K562 (cell line): ENCODE measurements at regions not wholly inside any gene's neighbourhood (a gene's known extent, or its start where the extent isn't known, plus 50 kb on each side); places are given as distances from the start of the nearest gene placed in this dataset.

Experiments
- ATAC-seq: fragments of 200-7000 bp; cut with Tn5 transposase; 3 replicates; pipeline ENCODE4 v1.9.1; 2020; ENCODE audit warnings: moderate library complexity
- BruUV-seq: library from RNA; stranded (reverse); fragments of 400-500 nt; replicated peaks from 2 replicates; lab custom pipeline; 2021; lab: Mats Ljungman, UMichigan
- CTCF ChIA-PET: fragments of 300-600 bp; formaldehyde crosslinking; extraction: SDS; loops from one replicate; lab custom pipeline; 2021; ENCODE audit warnings: low intra/inter-chr PET ratio; lab: Yijun Ruan, JAX
- POLR2A ChIA-PET: fragments of 300-600, 350-650 bp; sonication (Branson Sonifier 250); formaldehyde crosslinking; extraction: SDS; loops from one replicate; lab custom pipeline; 2021; ENCODE audit warnings: antibody characterized with exemption, inconsistent platforms; lab: Yijun Ruan, JAX
- DNase-seq, 4 experiments: peaks; one replicate each; pipeline versions ENCODE4 v3.0.0 to v3.0.0-alpha.2; 2011 to 2018; ENCODE audit warnings: low spot score in 3 of 4, mixed read lengths in 3 of 4; ENCODE audit errors: extremely low read depth in 1 of 4
- FAIRE-seq: peaks from 2 replicates; lab custom pipeline; 2011; peaks lifted over from hg19 to GRCh38; lab: Jason Lieb, UNC
- H2AFZ ChIP-seq: 2 replicates; pipeline ENCODE4 v1.6.0; 2011; ENCODE audit warnings: low read depth, low read length, control low read depth, inconsistent platforms
- H3K27ac ChIP-seq: fragments of 200-600 bp; 3 replicates; pipeline ENCODE4 v1.8.0; 2011; ENCODE audit warnings: low read depth, mild to moderate bottlenecking, control low read depth, inconsistent platforms, low read length, moderate library complexity, mixed read lengths; ENCODE audit errors: extremely low read depth
- H3K27me3 ChIP-seq, 2 experiments: fragments of 300-600 bp in 1 of 2; 2 replicates in 1 of 2; 3 replicates in 1 of 2; pipeline versions ENCODE4 v1.6.0 to v1.8.0; 2011; ENCODE audit warnings: inconsistent platforms in 2 of 2, low read length in 2 of 2, mild to moderate bottlenecking in 1 of 2, mixed read lengths in 1 of 2, moderate library complexity in 1 of 2; ENCODE audit not compliant: control insufficient read depth in 2 of 2, insufficient read depth in 2 of 2
- H3K36me3 ChIP-seq: fragments of 300-600 bp; 3 replicates; pipeline ENCODE4 v1.8.0; 2011; ENCODE audit warnings: mild to moderate bottlenecking, low read length, inconsistent platforms; ENCODE audit not compliant: control insufficient read depth, insufficient read depth
- H3K4me1 ChIP-seq, 2 experiments: fragments of 200-600 bp in 1 of 2; replicated peaks in 1 of 2; 2 replicates in 1 of 2; 3 replicates in 1 of 2; pipeline versions ENCODE4 v1.5.1 to v1.8.0; 2011; ENCODE audit warnings: inconsistent platforms in 2 of 2, low read length in 2 of 2, mild to moderate bottlenecking in 1 of 2, mixed read lengths in 1 of 2, moderate library complexity in 1 of 2; ENCODE audit not compliant: control insufficient read depth in 2 of 2, insufficient read depth in 2 of 2
- H3K4me2 ChIP-seq: 2 replicates; pipeline ENCODE4 v1.6.1; 2011; ENCODE audit warnings: low read length, control low read depth, inconsistent platforms, mixed read lengths; ENCODE audit not compliant: insufficient read depth
- H3K4me3 ChIP-seq: fragments of 200-600 bp; sonication (generic), shearing (Covaris generic); 2 replicates; pipeline ENCODE4 v1.5.1; 2016; ENCODE audit warnings: control low read depth, inconsistent platforms
- H3K79me2 ChIP-seq: fragments of 200-600 bp; 3 replicates; pipeline ENCODE4 v1.8.0; 2011; ENCODE audit warnings: low read length, inconsistent platforms; ENCODE audit not compliant: control insufficient read depth, insufficient read depth
- H3K9ac ChIP-seq, 2 experiments: 2 replicates each; pipeline versions ENCODE4 v1.6.0 to v1.6.1; 2011; ENCODE audit warnings: low read depth in 2 of 2, low read length in 2 of 2, control low read depth in 1 of 2, inconsistent platforms in 1 of 2, mild to moderate bottlenecking in 1 of 2, mixed read lengths in 1 of 2; ENCODE audit not compliant: insufficient read depth in 1 of 2
- H3K9me1 ChIP-seq: one replicate; pipeline ENCODE4 v1.6.0; 2011; ENCODE audit warnings: inconsistent platforms, mild to moderate bottlenecking, low read length, moderate library complexity; ENCODE audit not compliant: control insufficient read depth, insufficient read depth
- H3K9me3 ChIP-seq: replicated peaks from 2 replicates; pipeline ENCODE4 v1.5.1; 2011; ENCODE audit warnings: low read depth, low read length, inconsistent platforms; ENCODE audit not compliant: control insufficient read depth, insufficient read depth
- H4K20me1 ChIP-seq: replicated peaks from 2 replicates; pipeline ENCODE4 v1.6.1; 2011; ENCODE audit warnings: low read length, inconsistent platforms, mixed read lengths; ENCODE audit not compliant: control insufficient read depth, insufficient read depth
- BCL6 ChIP-seq: fragments of 250-450 bp; sonication (Bioruptor Pico); IDR thresholded peaks from 2 replicates; pipeline ENCODE4 v1.4.0; 2020
- BDP1 ChIP-seq: IDR thresholded peaks from 3 replicates; pipeline ENCODE4 v1.6.1; 2011; ENCODE audit not compliant: insufficient read length, insufficient read depth
- DACH1 ChIP-seq: fragments of 450-650 bp; IDR thresholded peaks from 2 replicates; pipeline ENCODE4 v1.6.1; 2018; ENCODE audit not compliant: partially characterized antibody
- HOMEZ ChIP-seq: fragments of 250-450 bp; sonication (Bioruptor Pico); IDR thresholded peaks from 2 replicates; pipeline ENCODE4 v1.4.0; 2020; ENCODE audit warnings: mild to moderate bottlenecking, moderate library complexity
- HOXB6 ChIP-seq: fragments of 250-450 bp; sonication (Bioruptor Pico); IDR thresholded peaks from 2 replicates; pipeline ENCODE4 v1.5.1; 2022; ENCODE audit warnings: mild to moderate bottlenecking, borderline replicate concordance
- LARP7 ChIP-seq: fragments of 450-650 bp; IDR thresholded peaks from 2 replicates; pipeline ENCODE4 v1.6.1; 2016
- MITF ChIP-seq: IDR thresholded peaks from 2 replicates; pipeline ENCODE4 v1.6.1; 2014; ENCODE audit warnings: antibody characterized with exemption
- NFIC ChIP-seq: fragments of 450-650 bp; IDR thresholded peaks from 2 replicates; pipeline ENCODE4 v1.6.1; 2017; ENCODE audit warnings: mild to moderate bottlenecking, inconsistent platforms
- NFRKB ChIP-seq: fragments of 450-650 bp; IDR thresholded peaks from 2 replicates; pipeline ENCODE4 v1.6.1; 2016; ENCODE audit warnings: low read depth
- RFX1 ChIP-seq: fragments of 450-650 bp; IDR thresholded peaks from 2 replicates; pipeline ENCODE4 v1.6.1; 2016; ENCODE audit warnings: mild to moderate bottlenecking, moderate library complexity
- SMARCE1 ChIP-seq: fragments of 450-650 bp; IDR thresholded peaks from 2 replicates; pipeline ENCODE4 v1.7.1; 2016; ENCODE audit warnings: mild to moderate bottlenecking
- SNAPC5 ChIP-seq: fragments of 250-450 bp; sonication (Bioruptor Pico); IDR thresholded peaks from 2 replicates; pipeline ENCODE4 v1.8.0; 2021; ENCODE audit warnings: moderate library complexity, mild to moderate bottlenecking, inconsistent platforms
- TOE1 ChIP-seq, 2 experiments: fragments of 450-650 bp in 1 of 2; sonication (generic) in 1 of 2; formaldehyde crosslinking in 1 of 2; IDR thresholded peaks; 2 replicates each; pipeline versions ENCODE4 v1.7.1 to v1.8.0; 2016 to 2022; ENCODE audit warnings: borderline replicate concordance in 2 of 2, mild to moderate bottlenecking in 2 of 2, antibody characterized with exemption in 1 of 2, inconsistent platforms in 1 of 2, low read depth in 1 of 2, missing genetic modification reagents in 1 of 2, moderate library complexity in 1 of 2
- ZC3H8 ChIP-seq: fragments of 450-650 bp; IDR thresholded peaks from 2 replicates; pipeline ENCODE4 v1.6.1; 2017
- ZKSCAN3 ChIP-seq: fragments of 250-450 bp; sonication (Bioruptor Pico); IDR thresholded peaks from 2 replicates; pipeline ENCODE4 v1.4.0; 2020
- ZNF584 ChIP-seq: fragments of 200-800 bp; sonication (Bioruptor generic); IDR thresholded peaks from 2 replicates; pipeline ENCODE4 v1.6.1; 2016; ENCODE audit warnings: low read depth, mild to moderate bottlenecking, missing genetic modification characterization, missing compliant biosample characterization
- ZNF75A ChIP-seq: fragments of 450-650 bp; formaldehyde crosslinking; IDR thresholded peaks from 2 replicates; pipeline ENCODE4 v1.4.0; 2020; ENCODE audit warnings: mild to moderate bottlenecking
- WGBS: fragments of 100-300 bp; shearing (Covaris generic); methylation state at CpG from one replicate; pipeline ENCODE4 v1.1.6; 2016; ENCODE audit warnings: low coverage, mixed read lengths; ENCODE audit not compliant: insufficient coverage; ENCODE audit errors: missing lambda C conversion rate; 5-methylcytosine and 5-hydroxymethylcytosine counted together
- in situ Hi-C: fragments of 300-500 bp; cut with MboI; formaldehyde crosslinking; loops from 4 replicates; pipeline ENCODE4 v1.15.0; 2018; ENCODE audit warnings: inconsistent platforms, mixed read lengths
- intact Hi-C: fragments of 100-400 bp; cut with micrococcal nuclease; formaldehyde crosslinking; loops from 2 replicates; pipeline ENCODE4 v1.14.2; 2022

GRCh38 chr4:126123611-126124325, 809.0 kb downstream of the FAT4 start:
- FAIRE-seq, result no peak
- in situ Hi-C loops, result no loop called here
- no TSS peak for BruUV-seq
- ChIA-PET CTCF (no interaction called here), POLR2A (no interaction called here)
- Histone ChIP-seq H3K9ac (no peak overlapping the region), H3K36me3 (no peaks in the 10 kb centered on the region), H3K4me2 (no peak overlapping the region), H3K27me3 (no peaks in the 10 kb centered on the region), H2AFZ (no peak overlapping the region), H3K27ac (no peak overlapping the region), H4K20me1 (no peaks in the 10 kb centered on the region), H3K4me1 (no peaks in the 10 kb centered on the region), H3K9me3 (no peaks in the 10 kb centered on the region), H3K79me2 (no peaks in the 10 kb centered on the region), H3K9me1 (no peaks in the 10 kb centered on the region), H3K4me3 (no peak overlapping the region)
- no peak for TF ChIP-seq NFRKB
- TF ChIP-seq DACH1, result no peak
- no peak for TF ChIP-seq ZC3H8
- TF ChIP-seq HOXB6 (CRISPR knock-in tag), result no peak
- TF ChIP-seq BDP1, result no peak
- TF ChIP-seq ZNF75A (CRISPR knock-in tag), result no peak
- TF ChIP-seq TOE1 (IDR thresholded peaks at IDR 0.05; ENCODE audit: borderline replicate concordance), result no peak
- TF ChIP-seq TOE1 (CRISPR knock-in tag; IDR thresholded peaks at IDR 0.05; ENCODE audit: borderline replicate concordance, low read depth), result no peak
- no peak for TF ChIP-seq LARP7
- TF ChIP-seq ZKSCAN3 (CRISPR knock-in tag), result no peak
- TF ChIP-seq MITF, result no peak
- TF ChIP-seq SNAPC5, result no peak
- no peak for TF ChIP-seq RFX1
- no peak for TF ChIP-seq HOMEZ (CRISPR knock-in tag)
- no peak for TF ChIP-seq ZNF584 (CRISPR knock-in tag)
- no peak for TF ChIP-seq NFIC
- TF ChIP-seq BCL6, result no peak
- no peak for TF ChIP-seq SMARCE1
- ATAC-seq, result no peak
- no peak for DNase-seq
- intact Hi-C loops, result no loop called here
- 0% methylated on average over 1 of the region's 1 CpG for WGBS
